ENCODE measurements at regions not wholly inside any gene's neighbourhood (a gene's known extent, or its start where the extent isn't known, plus 50 kb on each side); places are given as distances from the start of the nearest gene placed in this dataset.

GRCh38 chr9:82679472-82679871, 383.5 kb downstream of the RASEF start:
- TF ChIP-seq TEAD4 (IDR thresholded peaks at IDR 0.05) = no peak
- TF ChIP-seq EP300 (IDR thresholded peaks at IDR 0.05; ENCODE audit: borderline replicate concordance) = no peak

Data from Ishikawa (cell line).